ENCODE measurements at regions not wholly inside any gene's neighbourhood (a gene's known extent, or its start where the extent isn't known, plus 50 kb on each side); places are given as distances from the start of the nearest gene placed in this dataset.

DNA sequence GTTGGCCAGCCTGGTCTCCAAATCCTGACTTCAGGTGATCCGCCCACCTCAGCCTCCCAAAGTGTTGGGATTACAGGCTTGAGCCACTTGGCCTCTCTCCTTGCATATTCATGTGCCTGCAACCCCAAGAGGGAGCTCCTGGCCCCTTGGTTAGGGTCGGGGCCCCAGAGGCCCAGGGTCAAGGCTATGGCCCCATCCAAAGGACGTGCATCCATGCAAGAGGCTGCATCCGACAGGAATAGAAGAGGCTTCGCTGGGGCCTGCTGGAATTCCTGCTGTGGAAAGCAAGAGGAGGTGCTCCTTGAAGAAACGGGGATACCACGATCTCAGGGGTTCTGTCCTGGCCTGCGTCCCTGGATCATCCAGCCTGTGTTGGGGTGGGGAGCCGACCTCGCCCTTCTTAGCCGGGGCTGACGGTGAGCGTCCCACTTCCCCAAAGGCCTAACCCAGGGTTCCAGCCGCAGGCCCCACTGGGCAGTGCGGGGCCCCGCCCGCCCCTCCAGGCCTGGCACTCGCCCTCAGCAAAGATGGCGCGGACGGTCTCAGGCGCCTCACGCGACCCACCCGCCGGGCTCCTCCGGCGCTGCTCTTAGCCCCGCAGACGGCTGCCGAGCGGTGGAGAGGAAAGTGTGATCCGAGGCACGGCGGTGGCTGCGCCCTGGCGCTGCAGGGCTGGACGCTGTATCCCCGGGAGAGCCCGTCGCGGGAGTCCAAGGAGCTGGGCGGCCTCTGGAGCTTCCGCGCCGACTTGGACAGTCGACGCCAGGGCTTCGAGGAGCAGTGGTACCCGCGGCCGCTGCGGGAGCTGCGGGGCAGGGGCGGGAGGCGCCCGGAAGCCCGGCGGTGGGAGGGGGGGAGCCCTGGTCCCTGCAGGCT is 54.7 kb downstream of the ZNF727 start:
- H3K27ac Mint-ChIP-seq = no peak overlapping the region
- no peak for DNase-seq (ENCODE audit: low spot score in 2 of 2)
- peaks cover 5% of the 10 kb centered on the region for H3K9me3 Mint-ChIP-seq
- H3K36me3 Mint-ChIP-seq = no peaks in the 10 kb centered on the region
- no peak overlapping the region for H3K4me3 Mint-ChIP-seq
- no peaks in the 10 kb centered on the region for H3K4me1 Mint-ChIP-seq
- no peak for ATAC-seq

DNA sequence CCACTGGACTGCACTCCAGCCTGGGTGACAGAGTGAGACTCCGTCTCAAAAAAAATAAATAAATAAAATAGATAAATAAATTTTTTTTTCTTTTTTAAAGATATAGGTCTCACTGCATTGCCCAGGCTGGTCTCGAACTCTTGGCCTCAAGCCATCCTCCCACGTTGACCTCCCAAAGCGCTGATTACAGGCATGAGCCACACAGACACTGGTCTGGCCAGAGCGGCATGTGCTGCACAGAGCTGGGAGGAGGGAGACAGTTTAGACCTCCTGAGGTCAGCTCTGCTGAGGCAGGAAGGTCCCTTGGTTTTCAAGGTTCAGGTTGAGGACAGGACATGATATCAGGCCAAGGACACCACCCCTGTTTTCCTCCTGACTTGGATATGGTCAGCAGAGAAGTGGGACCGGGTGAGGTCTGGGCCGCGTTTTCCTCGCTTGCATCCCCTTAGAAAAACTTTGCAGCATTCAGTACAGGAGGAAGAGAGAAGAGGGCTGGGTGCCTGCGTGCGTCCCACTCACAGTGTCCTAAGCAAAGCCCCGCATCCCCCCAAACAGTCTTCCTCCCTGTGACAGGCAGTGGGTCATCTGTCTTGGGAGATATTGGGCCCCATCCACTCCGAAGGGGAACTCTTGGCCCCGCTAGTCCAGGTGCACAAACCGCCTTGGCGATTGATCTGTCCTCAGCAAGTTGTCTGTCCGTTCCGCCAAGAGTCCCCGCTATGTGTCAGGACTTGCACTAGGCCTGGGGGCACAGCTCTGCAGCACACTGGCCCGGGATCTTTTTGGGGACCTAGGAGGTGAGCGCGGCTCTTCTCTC is 56.1 kb downstream of the ZNF727 start:
- Mint-ChIP-seq H3K4me3 (no peak overlapping the region), H3K9me3 (peaks cover 5% of the 10 kb centered on the region), H3K36me3 (no peaks in the 10 kb centered on the region), H3K4me1 (no peaks in the 10 kb centered on the region), H3K27ac (no peak overlapping the region)
- ATAC-seq (no peak), DNase-seq (ENCODE audit: low spot score in 2 of 2) (no peak)

DNA sequence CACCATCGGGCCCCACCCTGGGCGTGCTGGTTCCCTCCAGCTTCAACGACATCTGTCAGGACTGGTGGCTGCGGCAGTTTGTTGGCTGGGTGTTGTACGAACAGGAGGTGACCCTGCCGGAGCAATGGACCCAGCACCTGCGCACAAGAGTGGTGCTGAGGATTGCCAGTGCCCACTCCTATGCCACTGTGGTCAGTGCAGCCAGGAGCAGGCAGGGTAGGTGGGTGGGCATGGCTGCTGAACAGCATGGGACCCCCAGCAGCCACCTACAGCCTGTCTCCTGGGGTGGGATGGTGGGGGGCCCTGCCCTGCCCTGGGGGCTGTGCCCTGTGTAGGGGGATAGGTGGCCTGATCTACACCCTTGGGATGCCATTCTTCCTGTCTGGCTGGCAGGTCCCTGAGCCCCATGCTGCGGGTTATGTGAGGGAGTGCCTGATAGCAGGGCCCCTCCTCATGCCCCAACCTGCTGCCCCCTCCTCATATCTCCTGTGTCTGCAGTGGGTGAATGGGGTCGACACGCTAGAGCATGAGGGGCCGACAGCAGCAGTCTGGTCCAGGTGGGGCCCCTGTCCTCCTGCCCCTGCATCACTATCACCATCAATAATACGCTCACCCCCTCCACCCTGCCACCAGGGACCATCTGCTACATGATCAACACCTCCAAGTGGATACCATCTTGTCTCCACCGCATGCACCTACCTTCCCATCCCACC is 56.9 kb downstream of the ZNF727 start:
- ATAC-seq (peak; percentile 32), DNase-seq (ENCODE audit: low spot score in 2 of 2) (no peak)
- no peak overlapping the region for H3K4me3 Mint-ChIP-seq
- H3K36me3 Mint-ChIP-seq = no peaks in the 10 kb centered on the region
- H3K4me1 Mint-ChIP-seq = no peaks in the 10 kb centered on the region
- H3K9me3 Mint-ChIP-seq = peaks cover 5% of the 10 kb centered on the region
- H3K27ac Mint-ChIP-seq = no peak overlapping the region

DNA sequence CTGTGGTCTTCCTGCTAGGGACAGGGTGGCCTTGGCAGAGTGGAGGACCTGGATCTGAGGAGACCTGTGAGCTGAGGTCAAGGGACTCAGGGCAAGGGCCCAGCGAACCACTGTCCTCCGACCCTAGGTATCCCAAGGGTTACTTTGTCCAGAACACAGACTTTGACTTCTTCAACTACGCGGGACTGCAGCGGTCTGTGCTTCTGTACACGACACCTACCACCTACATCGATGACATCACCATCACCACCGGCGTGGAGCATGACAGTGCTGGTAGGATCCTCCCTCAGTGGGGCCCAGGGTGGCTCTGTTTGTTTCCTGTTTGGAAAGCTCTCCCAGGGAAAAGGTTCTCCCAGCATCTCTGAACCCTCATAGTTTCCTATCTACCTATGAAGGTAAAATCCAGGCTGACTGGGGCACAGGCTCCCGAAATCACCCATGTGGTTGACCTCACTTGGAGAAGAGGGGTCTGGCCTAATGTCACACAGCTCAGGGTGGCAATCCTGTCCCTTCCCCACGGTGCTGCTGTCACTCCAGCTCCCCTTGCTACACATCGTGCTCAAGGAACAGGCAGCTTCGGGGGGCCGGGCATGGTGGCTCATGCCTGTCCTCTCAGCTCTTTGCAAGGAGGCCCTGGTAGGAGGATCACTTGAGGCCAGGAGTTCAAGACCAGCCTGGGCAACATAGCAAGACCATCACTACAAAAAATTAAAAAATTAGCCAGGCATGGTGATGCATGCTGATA is 57.6 kb downstream of the ZNF727 start:
- no peaks in the 10 kb centered on the region for H3K4me1 Mint-ChIP-seq
- no peaks in the 10 kb centered on the region for H3K36me3 Mint-ChIP-seq
- ATAC-seq = no peak
- H3K27ac Mint-ChIP-seq = no peak overlapping the region
- DNase-seq (ENCODE audit: low spot score in 2 of 2) = no peak
- H3K4me3 Mint-ChIP-seq = no peak overlapping the region
- peaks cover 5% of the 10 kb centered on the region for H3K9me3 Mint-ChIP-seq

- Mint-ChIP-seq H3K4me3 (no peak overlapping the region), H3K4me1 (no peaks in the 10 kb centered on the region), H3K36me3 (no peaks in the 10 kb centered on the region), H3K9me3 (peaks cover 13% of the 10 kb centered on the region), H3K27ac (no peak overlapping the region)
- no peak for ATAC-seq
- DNase-seq (ENCODE audit: low spot score in 2 of 2) = no peak
Observed at GRCh38 chr7:64113981-64114380, 68.7 kb downstream of the ZNF727 start.

DNA sequence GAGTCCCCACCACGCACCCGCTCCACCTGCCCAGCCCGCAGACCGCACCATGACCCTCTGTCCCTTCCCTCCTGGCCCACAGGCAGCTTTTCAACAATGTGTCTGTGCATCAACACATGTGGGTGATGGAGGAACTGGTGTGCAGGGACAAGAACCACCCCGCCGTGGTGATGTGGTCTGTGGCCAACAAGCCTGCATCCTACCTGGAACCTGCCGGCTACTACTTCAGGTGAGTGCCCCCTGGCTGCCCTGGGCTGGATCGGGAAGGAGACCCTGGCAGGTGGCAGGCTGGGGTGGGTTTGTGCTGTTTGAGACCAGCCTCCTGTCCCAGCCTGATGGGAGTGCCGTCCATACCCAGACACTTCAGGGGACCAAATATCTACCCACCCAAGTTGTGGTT is 69.6 kb downstream of the ZNF727 start:
- H3K36me3 Mint-ChIP-seq = no peaks in the 10 kb centered on the region
- ATAC-seq (no peak), DNase-seq (ENCODE audit: low spot score in 2 of 2) (no peak)
- no peak overlapping the region for H3K27ac Mint-ChIP-seq
- H3K4me3 Mint-ChIP-seq = no peak overlapping the region
- H3K9me3 Mint-ChIP-seq = peaks cover 8% of the 10 kb centered on the region
- no peaks in the 10 kb centered on the region for H3K4me1 Mint-ChIP-seq

DNA sequence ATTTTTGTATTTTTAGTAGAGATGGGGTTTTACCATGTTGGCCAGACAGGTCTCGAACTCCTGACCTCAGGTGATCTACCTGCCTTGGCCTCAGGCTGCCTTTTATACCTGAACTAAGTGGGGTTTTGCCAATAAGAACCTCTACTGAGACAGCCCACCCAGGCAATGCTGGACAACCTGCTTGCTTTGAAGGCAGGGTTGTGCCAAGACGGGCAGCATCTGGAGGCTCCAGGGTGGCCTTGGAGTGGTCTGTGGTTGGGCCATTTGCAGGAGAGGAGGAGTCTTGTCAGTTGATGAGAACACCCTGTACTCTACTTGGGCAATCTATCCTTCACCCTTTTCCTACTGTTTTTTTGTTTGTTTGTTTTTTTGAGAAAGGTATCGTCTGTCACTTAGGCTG is 75.3 kb upstream of the ZNF735 start:
- Mint-ChIP-seq H3K27ac (no peak overlapping the region), H3K4me1 (no peaks in the 10 kb centered on the region), H3K9me3 (peaks cover 23% of the 10 kb centered on the region), H3K4me3 (no peak overlapping the region), H3K36me3 (no peaks in the 10 kb centered on the region)
- no peak for DNase-seq (ENCODE audit: low spot score in 2 of 2)
- no peak for ATAC-seq

All from stimulated activated effector memory CD8-positive, alpha-beta T cell treated with anti-CD3 and anti-CD28 coated beads, Interleukin-12 subunit alpha, Interleukin-12 subunit beta, amount 100 ng/mL, for 72 hours (primary cell).